Fibroblast of mammary gland (primary cell): ENCODE measurements at regions not wholly inside any gene's neighbourhood (a gene's known extent, or its start where the extent isn't known, plus 50 kb on each side); places are given as distances from the start of the nearest gene placed in this dataset.

Experiments
- DNase-seq: peaks from one replicate; pipeline ENCODE4 v3.0.0-alpha.2; 2010; ENCODE audit warnings: low read depth
- H3K4me3 ChIP-seq: 2 replicates; pipeline ENCODE4 v1.5.1; 2011; ENCODE audit warnings: low read depth, mild to moderate bottlenecking, low read length, moderate library complexity; ENCODE audit not compliant: control insufficient read depth
- CTCF ChIP-seq: conservative IDR thresholded peaks from 2 replicates; pipeline ENCODE4 v1.5.1; 2011; ENCODE audit warnings: low read depth, low read length, inconsistent platforms; ENCODE audit not compliant: control insufficient read depth, insufficient read depth

GRCh38 chr18:76580288-76580962, 85.4 kb upstream of the ZNF516 start:
- no peak for TF ChIP-seq CTCF
- H3K4me3 ChIP-seq, result no peak overlapping the region
- DNase-seq, result no peak

- no peak for TF ChIP-seq CTCF
- no peak for DNase-seq
- H3K4me3 ChIP-seq, result no peak overlapping the region
Observed at GRCh38 chr18:76579301-76579695, 84.3 kb upstream of the ZNF516 start.

- H3K4me3 ChIP-seq, result no peak overlapping the region
Observed at GRCh38 chr18:76578571-76579300, 83.7 kb upstream of the ZNF516 start.

GRCh38 chr18:76573325-76574025, 78.4 kb upstream of the ZNF516 start:
- no peak for TF ChIP-seq CTCF
- DNase-seq, result peak; percentile 87
- H3K4me3 ChIP-seq, result no peak overlapping the region

More at GRCh38 chr18:76578571-76579300, 83.7 kb upstream of the ZNF516 start:
- DNase-seq, result no peak
- no peak for TF ChIP-seq CTCF

GRCh38 chr18:76572518-76573247, 77.6 kb upstream of the ZNF516 start:
- DNase-seq, result no peak
- H3K4me3 ChIP-seq, result no peak overlapping the region
- no peak for TF ChIP-seq CTCF

- TF ChIP-seq CTCF, result no peak
- no peak overlapping the region for H3K4me3 ChIP-seq
- no peak for DNase-seq
Observed at GRCh38 chr18:76571689-76572088, 76.6 kb upstream of the ZNF516 start.
